GM21717 (cell line): ENCODE measurements at regions not wholly inside any gene's neighbourhood (a gene's known extent, or its start where the extent isn't known, plus 50 kb on each side); places are given as distances from the start of the nearest gene placed in this dataset.
"Not testable (repeated sequence)": the region's sequence is repeated elsewhere in the genome, so short reads cannot be mapped to it uniquely, and the experiment has no call there.

Source experiments
- ATAC-seq: cut with Tn5 transposase; IDR thresholded peaks from one replicate; pipeline ENCODE4 v1.9.1; 2021; ENCODE audit warnings: mild to moderate bottlenecking, moderate library complexity; ENCODE audit not compliant: unreplicated experiment

GRCh38 chr4:54855191-54855854 is 197.6 kb downstream of the KIT start:
- no peak for ATAC-seq

GRCh38 chr4:54852602-54853001 is 194.8 kb downstream of the KIT start:
- ATAC-seq, result no peak

DNA sequence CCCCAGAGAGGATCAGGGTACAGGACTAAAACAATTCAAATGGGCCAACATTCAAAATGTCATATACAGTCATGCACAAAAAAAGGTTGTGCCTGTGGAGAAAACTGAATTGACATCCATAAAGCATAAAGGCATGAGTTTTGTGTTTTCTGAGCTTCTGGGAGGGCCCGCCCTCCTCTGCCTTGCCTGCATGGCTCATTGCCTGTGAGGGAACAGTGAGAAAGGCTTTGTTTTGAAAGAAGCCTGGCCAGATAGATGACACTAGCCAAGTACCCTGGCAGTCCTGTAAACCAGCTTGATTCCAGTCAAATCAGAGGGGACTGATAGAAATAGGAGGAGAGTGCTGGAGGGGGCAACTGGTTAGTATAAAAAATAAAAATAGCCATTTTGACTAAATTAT is 194.3 kb downstream of the KIT start:
- ATAC-seq, result no peak

DNA sequence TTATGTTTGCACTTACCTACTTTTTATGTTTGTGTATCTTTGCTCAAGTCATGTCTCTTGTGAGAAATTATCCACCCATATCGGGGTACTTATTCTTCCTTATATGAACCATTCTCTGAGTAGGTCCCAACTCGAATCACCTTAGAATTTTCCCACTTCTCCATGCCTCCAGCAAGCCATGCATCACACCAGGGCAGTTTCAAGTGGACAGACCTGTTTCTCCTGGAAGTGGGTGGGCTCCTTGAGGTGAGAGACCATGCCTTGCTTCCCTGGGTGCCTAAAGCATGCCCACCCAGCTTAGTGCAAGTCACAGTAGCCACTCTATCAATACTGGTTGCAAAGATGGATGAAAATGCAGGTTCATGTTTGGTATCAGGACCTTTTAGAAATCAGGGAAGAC is 187.2 kb downstream of the KIT start:
- ATAC-seq, result no peak

- no peak for ATAC-seq
These were observed 186.2 kb downstream of the KIT start for GRCh38 chr4:54843946-54844345.

DNA sequence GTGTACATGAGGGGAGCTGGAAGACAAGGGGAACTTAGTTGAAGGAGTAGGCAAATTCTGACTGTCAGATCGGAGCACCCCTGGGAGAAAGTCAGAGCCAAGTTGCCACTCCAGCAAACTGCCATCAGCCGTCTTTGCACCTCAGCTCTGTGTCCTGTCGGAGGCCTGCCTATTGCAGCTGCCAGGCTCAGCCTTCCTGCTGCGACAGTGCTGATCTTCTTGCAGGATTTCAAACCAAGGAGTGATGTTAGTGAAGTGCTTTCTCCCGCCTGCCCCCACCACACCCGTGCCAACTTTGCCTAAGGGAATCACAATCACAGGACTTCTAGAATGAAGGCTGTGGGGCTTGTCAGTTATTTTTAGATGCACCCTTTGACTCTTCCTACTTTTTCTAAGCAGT is 185.3 kb downstream of the KIT start:
- no peak for ATAC-seq

- ATAC-seq, result no peak
These were observed 184.9 kb downstream of the KIT start for GRCh38 chr4:54842656-54843055.

- ATAC-seq, result no peak
These were observed 184.5 kb downstream of the KIT start for GRCh38 chr4:54842226-54842625.

DNA sequence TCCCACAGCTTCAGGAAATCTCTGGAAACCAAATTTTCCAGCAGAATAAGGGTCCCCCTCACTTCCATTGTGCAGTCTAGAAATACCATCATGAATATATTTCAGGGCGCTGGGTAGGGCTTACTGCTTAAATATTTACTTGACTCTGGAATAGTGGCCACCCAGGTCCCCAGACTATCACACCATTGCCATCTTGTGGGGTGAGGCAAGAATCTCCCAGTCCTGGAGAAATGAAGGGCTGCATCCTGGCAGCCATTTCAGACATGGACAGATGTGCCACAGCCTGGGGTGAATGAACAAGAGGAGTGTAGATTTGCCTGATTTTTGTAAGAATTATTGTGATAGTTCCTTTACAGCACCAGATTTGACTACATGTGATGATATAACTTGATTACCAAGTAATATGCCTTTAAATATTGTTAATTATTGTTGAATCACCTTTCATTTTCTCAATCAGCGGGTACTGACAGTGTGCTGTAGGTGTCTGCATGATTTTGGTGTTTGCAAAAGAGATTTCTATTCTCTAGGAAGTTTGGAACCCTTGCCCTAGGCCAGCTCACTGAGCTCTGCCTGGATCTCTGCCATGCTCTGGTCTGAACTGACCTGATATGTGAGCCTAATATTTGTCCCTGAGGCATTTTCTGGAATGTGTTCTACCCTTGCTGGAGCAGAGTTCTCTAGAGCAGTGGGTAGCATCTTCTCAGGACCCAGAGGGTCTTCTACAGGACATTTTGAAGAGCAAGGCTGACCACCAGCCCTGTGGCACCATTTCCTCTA is 183.4 kb downstream of the KIT start:
- no peak for ATAC-seq

DNA sequence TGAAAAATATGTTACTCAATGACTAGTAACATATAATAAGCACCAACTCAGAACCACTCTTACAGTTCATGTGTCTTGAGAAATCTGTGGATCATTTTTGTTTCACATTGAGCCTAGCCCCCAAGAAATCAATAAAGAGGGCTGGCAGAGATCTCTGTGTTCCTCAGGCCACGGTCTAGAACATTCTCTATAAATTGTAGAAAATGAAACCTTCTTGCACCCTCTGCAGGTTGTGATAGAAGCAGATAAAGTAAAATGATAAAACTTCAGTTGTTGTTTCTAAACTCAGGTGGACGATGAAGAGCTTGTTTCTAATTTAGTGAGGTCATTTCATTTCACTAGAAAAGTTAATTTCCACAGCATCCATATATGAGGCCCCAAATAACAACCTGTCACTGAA is 182.7 kb downstream of the KIT start:
- ATAC-seq, result no peak

DNA sequence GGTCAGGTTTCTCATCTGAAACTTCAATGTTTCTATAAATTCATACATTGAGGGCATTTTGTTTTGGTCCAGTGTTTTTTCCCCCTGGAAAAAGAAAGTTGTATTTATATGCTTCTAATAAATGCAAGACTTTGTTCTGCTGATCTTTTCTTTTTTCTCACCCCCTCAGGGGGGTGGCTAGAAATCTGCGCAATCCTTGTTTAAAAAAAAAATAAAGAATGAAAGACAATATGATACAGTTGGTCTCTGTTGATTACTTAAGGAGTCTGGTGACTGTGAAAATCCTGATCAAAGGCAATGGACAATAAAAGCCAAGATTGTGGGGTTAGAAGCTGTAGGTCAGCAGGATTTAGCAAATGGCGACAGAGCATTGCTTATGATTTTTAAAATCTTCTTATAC is 180.5 kb downstream of the KIT start:
- no peak for ATAC-seq

GRCh38 chr4:54837576-54838140 is 179.9 kb downstream of the KIT start:
- no peak for ATAC-seq

DNA sequence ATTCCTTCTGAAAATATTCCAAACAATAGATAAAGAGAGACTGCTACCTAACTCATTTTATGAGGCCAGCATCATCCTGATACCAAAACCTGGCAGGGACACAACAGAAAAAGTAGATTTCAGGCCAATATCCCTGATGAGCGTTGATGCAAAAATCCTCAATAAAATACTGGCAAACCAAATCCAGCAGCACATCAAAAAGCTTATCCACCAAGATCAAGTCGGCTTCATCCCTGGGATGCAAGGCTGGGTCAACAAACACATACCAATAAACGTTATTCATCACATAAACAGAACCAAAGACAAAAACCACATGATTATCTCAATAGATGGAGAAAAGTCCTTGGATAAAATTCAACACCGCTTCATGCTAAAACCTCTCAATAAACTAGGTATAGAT is 170.6 kb downstream of the KIT start:
- ATAC-seq, result not testable (repeated sequence)

DNA sequence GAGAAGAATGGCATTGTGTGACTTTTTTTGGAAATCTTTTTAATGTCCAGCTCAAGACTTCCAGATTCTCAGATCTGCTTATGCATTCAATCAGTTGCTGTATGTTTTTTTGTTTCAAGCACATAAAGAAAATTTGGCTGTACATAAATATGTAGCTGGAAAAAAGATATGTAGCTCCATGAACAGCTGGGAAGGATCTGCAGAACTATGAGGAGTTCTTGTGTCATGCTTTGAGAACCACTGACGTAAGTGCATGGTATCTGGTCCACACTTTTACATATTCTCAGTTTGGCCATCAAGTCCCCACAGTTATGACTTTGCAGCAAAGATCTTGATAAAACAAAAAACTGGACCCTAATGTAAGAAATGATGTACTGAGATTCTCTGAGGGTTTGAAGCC is 165.9 kb downstream of the KIT start:
- no peak for ATAC-seq

- ATAC-seq, result no peak
These were observed 161.3 kb downstream of the KIT start for GRCh38 chr4:54819034-54819433.

- no peak for ATAC-seq
These were observed 160.7 kb downstream of the KIT start for GRCh38 chr4:54818481-54818880.

- ATAC-seq, result no peak
These were observed 155.9 kb downstream of the KIT start for GRCh38 chr4:54813674-54814073.

GRCh38 chr4:54806351-54806750 is 148.6 kb downstream of the KIT start:
- ATAC-seq, result no peak

GRCh38 chr4:54802336-54802735 is 144.6 kb downstream of the KIT start:
- no peak for ATAC-seq

- ATAC-seq, result no peak
These were observed 143.2 kb downstream of the KIT start for GRCh38 chr4:54800831-54801530.

DNA sequence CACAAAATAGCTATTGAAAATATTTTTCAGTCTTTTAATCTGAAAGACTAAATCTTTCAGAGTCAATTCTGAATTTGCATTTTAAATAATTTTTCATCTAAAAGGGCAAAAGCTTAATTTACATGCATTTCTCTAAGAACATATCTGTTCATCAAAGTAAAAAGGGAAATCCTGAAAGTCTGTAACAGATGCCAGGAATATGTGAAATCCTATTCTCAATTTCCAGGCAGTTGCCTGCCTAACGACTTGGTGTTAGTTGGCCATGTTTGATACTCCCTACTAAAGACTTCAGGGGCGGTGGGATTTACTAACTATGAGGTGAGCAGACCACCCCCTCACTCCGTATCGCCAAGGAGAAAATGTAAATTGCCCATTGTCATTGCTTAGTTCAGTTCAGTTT is 136.8 kb downstream of the KIT start:
- no peak for ATAC-seq
